ENCODE measurements at regions not wholly inside any gene's neighbourhood (a gene's known extent, or its start where the extent isn't known, plus 50 kb on each side); places are given as distances from the start of the nearest gene placed in this dataset.
"Not testable (repeated sequence)": the region's sequence is repeated elsewhere in the genome, so short reads cannot be mapped to it uniquely, and the experiment has no call there.

DNA sequence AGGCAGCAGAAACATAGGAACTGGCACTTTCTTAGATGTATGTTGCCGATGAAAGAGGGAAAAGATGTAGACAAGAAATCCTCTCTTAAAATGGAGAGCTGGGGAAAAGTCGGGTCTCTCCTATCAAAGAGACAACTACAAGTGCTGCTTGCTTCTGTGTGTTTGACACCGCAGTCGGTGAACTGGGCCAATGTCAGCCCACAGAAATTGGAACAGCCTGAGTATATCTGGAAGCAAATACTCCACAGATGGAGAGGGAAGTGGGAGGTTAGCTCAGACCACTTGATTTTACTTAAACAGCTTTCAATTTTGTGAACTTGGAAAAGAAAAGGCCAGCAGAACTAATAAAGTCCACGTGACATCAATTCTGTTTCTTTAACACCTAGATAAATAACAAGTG, 230.9 kb upstream of the FAT1 start:
- no peak for DNase-seq (ENCODE audit: low read depth in 2 of 3, low spot score in 2 of 3)

DNA sequence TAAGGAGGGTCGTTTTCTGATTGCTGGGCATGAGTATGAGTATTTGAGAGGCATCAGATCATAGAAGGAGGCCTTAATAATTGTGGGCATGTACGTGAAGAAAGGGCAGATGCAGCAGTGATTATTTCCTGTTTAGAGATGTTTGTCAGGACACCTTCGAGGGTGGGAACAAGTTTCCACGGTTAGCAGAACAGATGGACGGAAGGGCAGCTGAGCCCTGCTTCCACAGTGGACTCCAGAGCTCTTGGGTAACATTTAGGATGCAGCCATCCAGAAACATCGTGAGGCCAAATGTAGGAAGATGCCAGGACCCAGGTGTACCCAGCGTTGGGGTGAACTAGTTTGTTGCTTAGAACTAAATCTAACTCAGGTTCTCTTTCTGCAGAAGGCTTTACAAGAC, 231.3 kb upstream of the FAT1 start:
- DNase-seq (ENCODE audit: low read depth in 2 of 3, low spot score in 2 of 3), result no peak

DNA sequence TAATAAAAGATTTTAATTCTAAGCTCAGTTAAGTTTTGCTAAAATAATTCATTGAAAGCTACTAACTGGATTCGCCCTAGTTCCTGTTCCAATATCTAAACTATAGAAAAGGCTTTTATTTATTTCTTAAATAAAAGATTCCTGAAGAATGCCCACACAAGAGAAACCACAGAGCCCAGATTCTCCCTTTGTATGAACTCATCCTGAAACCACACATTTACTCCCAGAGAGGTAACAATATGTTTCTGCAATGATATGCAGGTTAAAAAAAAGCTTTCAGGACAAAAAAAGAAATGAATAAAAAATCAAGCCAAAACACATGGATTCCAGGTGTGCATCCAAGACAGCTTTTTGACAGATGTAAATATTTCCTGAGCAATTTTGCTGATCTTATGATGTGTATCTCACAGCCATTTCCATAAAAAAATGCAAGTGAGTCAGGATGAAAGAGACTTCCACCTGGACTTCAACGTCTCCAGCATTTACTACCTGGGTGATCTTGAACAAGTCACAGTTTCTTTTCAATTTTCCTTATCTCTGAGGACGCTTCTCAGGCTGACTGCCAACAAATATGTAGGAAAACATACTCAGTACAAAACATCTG, 234.4 kb upstream of the FAT1 start:
- no peak for DNase-seq (ENCODE audit: low read depth in 2 of 3, low spot score in 2 of 3)

- no peak for DNase-seq (ENCODE audit: low read depth in 2 of 3, low spot score in 2 of 3)
These were observed 235.2 kb upstream of the FAT1 start for GRCh38 chr4:186958726-186959350.

DNA sequence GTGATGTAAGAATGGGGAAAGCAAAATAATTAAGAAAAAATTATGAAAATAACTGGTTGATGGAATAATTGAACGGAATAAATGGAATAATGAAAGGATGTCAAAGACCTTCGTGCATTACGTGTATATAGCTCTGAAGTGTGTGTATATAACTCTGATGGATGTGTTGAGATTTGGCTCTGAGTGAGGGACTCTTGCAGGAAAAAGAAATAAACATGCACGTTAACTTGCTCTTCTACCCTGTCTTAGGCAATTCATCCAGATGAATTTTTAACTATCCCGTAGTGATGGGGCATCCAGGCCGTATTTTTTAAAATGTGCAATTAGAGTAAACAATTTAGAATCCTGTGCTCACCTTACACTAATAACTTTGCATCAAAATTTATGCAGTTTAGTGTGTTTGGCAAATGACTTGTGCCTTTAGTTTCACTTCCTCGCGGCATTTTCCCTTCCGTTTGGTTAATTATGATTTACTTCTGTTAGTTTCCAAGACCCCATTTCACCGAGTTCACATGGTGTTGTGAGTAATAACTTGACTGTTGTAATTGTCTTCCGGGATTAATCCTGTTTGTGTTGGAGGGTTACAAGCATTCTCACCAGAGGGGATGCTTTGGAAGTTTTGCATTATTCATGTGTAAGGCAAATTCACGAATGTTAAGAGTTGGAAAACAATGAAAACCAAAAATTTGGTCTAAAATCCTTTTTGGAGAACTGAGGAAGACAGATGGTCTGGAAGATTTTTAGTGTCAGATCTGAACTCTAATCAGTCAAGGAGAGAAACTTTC, 256.5 kb upstream of the FAT1 start:
- no peak for DNase-seq (ENCODE audit: low read depth in 2 of 3, low spot score in 2 of 3)

DNA sequence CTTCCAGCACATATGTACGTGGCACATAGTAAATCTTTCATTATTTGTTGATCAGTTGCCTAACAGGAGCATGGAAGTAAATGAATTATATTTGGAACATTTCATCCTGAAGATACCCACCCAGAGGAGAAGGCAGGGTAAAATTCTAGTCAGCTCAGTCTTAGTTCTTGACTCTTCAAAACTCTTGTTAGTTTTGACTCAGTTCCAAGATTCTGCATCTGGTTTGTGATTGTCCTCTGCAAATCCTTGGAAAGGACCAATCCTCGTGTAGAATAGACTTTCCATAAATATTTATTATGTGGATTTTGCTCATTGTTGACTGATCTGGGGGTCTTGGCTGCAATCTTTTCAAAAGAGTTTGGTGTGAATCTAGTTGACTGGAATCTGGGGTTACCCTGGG, 257.5 kb upstream of the FAT1 start:
- no peak for DNase-seq (ENCODE audit: low read depth in 2 of 3, low spot score in 2 of 3)

DNA sequence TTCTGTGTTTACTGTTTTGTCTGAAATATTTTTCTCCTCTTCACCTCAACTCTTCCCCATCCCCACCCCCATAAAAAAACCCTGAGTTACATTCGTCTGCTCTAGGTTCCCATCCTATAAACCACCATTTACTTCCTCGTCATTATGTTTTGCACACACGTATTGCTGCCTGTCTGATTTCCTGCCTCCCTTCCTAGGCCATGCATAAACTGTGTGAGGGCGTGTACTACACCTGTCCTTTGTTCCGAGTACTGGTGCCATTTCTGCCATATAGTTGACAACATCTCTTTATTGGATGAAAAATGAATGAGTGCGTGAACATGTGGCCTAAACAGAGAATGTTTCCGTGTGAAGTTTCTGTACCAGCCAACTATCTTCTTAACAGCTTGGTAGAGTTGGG, 258.5 kb upstream of the FAT1 start:
- no peak for DNase-seq (ENCODE audit: low read depth in 2 of 3, low spot score in 2 of 3)

- no peak for DNase-seq (ENCODE audit: low read depth in 2 of 3, low spot score in 2 of 3)
These were observed 260.5 kb upstream of the FAT1 start for GRCh38 chr4:186984105-186984644.

GRCh38 chr4:186999686-187000085, 276.0 kb upstream of the FAT1 start:
- no peak for DNase-seq (ENCODE audit: low read depth in 2 of 3, low spot score in 2 of 3)

DNA sequence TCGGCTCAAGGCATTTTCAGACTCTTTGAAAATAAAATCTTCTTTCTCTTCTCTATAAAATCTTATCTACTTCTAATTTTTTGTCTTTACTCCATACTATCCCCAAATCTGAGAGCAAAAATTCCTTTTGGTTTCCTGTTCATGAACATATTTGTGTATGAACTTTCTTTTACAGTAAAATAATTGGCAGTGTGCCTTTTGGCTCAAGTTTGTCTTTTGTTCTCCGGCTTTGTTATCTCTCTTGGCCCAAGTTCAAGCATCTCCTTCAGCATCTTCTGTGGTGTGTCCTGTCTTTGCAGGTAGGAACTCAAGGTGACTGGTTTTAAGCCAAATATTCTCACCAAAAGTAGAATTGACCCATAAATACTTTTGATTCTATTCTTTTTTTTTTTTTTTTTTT, 276.6 kb upstream of the FAT1 start:
- no peak for DNase-seq (ENCODE audit: low read depth in 2 of 3, low spot score in 2 of 3)

- DNase-seq (ENCODE audit: low read depth in 2 of 3, low spot score in 2 of 3), result not testable (repeated sequence)
These were observed 278.5 kb upstream of the FAT1 start for GRCh38 chr4:187002133-187002532.

DNA sequence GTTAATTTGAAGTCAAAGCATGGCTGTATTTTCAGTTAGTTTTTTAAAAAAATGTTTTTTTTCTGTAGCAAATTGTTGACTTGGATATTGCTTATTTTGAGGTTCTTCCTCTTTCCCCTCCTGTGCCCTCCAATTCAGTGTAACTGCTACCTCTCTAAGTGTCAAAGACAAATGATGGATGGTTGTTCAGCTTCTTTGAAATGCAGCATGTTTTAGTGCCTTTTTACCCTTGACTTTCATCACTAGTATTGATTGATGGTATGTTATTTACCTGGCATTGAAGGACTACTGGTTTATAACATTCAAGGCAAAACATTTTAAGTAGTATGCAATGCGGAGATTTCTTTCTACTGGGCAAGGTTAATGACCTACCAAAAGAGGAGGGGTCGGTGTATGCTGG, 281.0 kb upstream of the FAT1 start:
- DNase-seq (ENCODE audit: low read depth in 2 of 3, low spot score in 2 of 3), result no peak

DNA sequence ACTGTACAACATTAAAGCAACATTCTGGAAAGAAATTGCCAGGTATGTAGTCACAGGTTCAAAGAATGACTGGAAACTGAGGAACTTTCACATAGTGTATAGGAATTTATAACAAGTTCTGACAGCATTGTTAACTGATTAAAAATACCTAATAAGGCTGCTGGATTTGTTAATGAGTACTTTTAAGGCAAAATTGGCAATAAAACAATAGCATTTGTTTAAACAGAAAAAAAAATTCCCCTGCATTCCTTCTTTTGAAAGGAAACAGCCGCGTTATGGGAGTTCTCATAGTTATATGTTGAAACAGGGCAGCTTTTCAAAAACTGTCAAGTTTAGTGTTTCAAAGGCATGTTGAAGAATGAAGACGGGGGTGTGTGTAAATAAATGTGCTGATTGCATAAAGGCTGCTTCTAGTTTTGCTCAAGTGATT, 282.5 kb upstream of the FAT1 start:
- DNase-seq (ENCODE audit: low read depth in 2 of 3, low spot score in 2 of 3), result no peak

- no peak for DNase-seq (ENCODE audit: low read depth in 2 of 3, low spot score in 2 of 3)
These were observed 286.4 kb upstream of the FAT1 start for GRCh38 chr4:187010052-187010451.

GRCh38 chr4:187016101-187016500, 292.4 kb upstream of the FAT1 start:
- no peak for DNase-seq (ENCODE audit: low read depth in 2 of 3, low spot score in 2 of 3)

DNA sequence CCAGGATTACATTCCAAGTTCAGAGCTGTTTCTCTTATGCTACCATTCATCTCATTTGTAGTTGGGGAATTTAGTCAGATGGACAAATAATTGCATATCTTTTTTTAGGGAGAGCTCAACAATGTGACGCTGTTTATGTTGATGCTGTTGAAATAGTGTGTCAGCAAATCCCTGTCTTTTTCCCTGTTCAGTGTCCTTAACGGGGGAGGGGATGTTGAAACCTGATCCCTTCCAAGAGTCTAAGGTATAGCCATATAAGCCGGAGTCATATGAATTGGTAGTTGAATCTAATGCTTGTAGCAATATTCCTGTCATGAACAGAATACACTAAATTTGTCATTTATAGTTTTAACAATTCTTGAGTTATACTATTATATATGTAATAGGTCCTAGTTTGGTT, 293.5 kb upstream of the FAT1 start:
- no peak for DNase-seq (ENCODE audit: low read depth in 2 of 3, low spot score in 2 of 3)

GRCh38 chr4:187019896-187020295, 296.2 kb upstream of the FAT1 start:
- no peak for DNase-seq (ENCODE audit: low read depth in 2 of 3, low spot score in 2 of 3)

DNA sequence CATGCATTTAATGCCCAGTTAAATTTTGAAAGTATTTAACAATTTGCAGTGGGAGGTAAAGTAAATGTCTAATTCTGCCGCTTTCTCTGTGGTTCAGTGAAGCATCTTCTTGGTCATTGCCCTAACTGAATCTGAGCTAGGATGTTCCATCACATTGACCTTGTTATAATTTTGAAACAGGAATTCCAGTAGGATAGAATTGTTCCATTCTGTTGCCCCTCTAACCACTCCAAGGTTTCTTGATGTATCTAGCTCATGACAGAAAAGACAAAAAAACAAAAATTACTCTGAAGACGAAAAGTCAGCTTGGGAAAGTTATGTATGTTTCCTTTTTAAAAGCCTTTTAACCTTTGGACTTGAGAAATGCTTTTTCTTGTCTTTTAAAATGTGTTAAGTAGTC, 297.0 kb upstream of the FAT1 start:
- DNase-seq (ENCODE audit: low read depth in 2 of 3, low spot score in 2 of 3), result no peak

DNA sequence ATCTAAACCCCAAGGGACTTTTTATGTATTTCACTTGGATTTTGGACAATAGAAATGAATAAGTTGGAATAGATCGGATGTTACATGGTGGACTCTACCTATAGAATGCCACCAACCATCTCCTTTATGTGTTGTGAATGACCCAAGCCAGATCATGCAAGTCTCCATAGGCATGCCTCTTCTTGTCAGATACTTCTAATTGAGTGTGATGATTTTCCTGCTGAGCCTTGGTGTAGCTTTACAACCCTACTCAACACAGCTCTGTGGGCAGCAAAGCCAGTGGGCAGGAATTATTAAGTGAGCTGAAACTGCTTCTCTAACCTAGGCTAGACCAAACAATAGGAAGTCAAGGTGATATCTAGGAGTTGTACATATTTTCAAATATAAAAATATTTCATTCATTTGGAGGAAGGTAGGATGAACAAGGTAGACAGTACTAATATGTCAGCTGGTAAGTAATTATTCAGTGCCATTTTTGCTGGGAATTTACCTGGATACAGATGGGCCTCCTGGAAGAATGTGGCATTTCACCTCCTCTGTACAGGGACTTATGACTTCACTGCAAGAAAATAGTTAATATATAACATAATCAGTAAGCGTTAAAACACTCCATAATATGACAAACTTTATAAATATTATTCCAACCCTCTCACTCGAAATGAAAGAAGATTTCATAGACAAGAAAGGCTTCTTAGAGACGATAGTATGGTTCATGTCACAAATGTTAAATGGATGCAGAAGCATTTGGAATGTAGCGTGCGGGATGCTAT, 298.0 kb upstream of the FAT1 start:
- DNase-seq (ENCODE audit: low read depth in 2 of 3, low spot score in 2 of 3), result no peak

GRCh38 chr4:187027272-187027671, 303.6 kb upstream of the FAT1 start:
- DNase-seq (ENCODE audit: low read depth in 2 of 3, low spot score in 2 of 3), result no peak

DNA sequence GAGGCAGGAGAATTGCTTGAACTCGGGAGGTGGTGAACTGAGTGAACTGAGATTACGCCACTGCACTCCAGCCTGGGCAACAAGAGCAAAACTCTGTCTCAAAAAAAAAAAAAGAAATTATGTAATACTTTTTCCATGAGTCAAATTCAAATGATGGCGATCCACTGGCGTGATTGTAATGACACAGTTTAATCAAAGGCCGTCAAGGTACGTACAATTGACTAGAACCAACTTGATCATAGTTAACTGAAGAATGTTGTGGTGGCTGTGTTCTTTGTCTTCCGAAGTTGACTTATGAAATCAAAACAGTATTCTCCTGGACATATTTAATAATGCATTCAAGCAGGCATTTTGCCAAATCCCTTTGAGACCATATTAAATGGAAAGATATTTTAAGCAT, 318.6 kb upstream of the FAT1 start:
- DNase-seq (ENCODE audit: low read depth in 2 of 3, low spot score in 2 of 3), result no peak

All from hematopoietic multipotent progenitor cell (in vitro differentiated cells).